D721Med (cell line): ENCODE measurements at regions not wholly inside any gene's neighbourhood (a gene's known extent, or its start where the extent isn't known, plus 50 kb on each side); places are given as distances from the start of the nearest gene placed in this dataset.
"Not testable (repeated sequence)": the region's sequence is repeated elsewhere in the genome, so short reads cannot be mapped to it uniquely, and the experiment has no call there.

Experiments used
- DNase-seq: peaks from one replicate; pipeline ENCODE4 v3.0.0; 2011; ENCODE audit warnings: low spot score; ENCODE audit not compliant: insufficient read length
- FAIRE-seq: peaks from 2 replicates; lab custom pipeline; 2011; peaks lifted over from hg19 to GRCh38; lab: Jason Lieb, UNC
- TF ChIP-seq, protein P1 (sequence below): IDR thresholded peaks from 2 replicates; pipeline ENCODE4 v1.5.1; 2012; ENCODE audit warnings: mild to moderate bottlenecking, control low read depth; ENCODE audit not compliant: insufficient read depth; ENCODE audit errors: missing control alignments

DNA sequence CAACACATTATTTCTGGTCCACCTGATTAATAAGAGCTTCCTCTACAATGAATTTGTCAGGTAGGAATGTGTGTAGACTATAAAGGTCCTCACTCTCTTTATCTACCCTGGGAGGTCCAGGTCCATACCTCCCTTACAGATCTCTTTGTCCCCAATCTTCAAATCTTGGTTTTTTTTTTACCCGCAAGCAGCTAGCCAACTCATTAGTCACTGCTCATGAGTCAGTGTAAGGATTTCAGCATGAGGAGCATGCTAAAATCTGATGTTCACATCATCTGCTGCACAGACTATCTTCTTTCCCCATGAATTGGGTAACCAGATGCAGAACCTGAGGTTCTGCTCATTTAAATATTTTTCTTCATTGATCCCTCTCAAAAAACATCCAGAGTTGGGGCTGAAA, 397.0 kb upstream of the ISX start:
- DNase-seq (no peak), FAIRE-seq (no peak)
- TF ChIP-seq, protein P1, sequence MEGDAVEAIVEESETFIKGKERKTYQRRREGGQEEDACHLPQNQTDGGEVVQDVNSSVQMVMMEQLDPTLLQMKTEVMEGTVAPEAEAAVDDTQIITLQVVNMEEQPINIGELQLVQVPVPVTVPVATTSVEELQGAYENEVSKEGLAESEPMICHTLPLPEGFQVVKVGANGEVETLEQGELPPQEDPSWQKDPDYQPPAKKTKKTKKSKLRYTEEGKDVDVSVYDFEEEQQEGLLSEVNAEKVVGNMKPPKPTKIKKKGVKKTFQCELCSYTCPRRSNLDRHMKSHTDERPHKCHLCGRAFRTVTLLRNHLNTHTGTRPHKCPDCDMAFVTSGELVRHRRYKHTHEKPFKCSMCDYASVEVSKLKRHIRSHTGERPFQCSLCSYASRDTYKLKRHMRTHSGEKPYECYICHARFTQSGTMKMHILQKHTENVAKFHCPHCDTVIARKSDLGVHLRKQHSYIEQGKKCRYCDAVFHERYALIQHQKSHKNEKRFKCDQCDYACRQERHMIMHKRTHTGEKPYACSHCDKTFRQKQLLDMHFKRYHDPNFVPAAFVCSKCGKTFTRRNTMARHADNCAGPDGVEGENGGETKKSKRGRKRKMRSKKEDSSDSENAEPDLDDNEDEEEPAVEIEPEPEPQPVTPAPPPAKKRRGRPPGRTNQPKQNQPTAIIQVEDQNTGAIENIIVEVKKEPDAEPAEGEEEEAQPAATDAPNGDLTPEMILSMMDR, result no peak

DNA sequence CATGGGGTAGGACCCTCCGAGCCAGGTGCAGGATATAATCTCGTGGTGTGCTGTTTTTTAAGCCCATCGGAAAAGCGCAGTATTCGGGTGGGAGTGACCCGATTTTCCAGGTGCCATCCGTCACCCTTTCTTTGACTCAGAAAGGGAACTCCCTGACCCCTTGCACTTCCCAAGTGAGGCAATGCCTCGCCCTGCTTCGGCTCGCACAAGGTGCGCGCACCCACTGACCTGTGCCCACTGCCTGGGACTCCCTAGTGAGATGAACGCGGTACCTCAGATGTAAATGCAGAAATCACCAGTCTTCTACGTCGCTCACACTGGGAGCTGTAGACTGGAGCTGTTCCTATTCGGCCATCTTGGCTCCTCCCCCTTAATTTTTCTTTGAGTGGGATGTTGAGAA, 382.9 kb upstream of the ISX start:
- FAIRE-seq, DNase-seq: not testable (repeated sequence)

DNA sequence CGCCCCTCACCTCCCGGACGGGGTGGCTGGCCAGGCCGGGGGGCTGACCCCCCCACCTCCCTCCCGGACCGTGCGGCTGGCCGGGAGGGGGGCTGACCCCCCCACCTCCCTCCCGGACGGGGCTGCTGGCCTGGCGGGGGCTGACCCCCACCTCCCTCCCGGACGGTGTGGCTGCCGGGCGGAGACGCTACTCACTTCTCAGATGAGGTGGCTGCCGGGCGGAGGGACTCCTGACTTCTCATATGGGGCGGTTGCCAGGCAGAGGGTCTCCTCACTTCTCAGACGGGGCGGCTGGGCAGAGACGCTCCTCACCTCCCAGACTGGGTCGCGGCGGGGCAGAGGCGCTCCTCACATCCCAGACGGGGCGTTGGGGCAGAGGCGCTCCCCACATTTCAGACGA, 381.7 kb upstream of the ISX start:
- not testable (repeated sequence) for DNase-seq, FAIRE-seq

DNA sequence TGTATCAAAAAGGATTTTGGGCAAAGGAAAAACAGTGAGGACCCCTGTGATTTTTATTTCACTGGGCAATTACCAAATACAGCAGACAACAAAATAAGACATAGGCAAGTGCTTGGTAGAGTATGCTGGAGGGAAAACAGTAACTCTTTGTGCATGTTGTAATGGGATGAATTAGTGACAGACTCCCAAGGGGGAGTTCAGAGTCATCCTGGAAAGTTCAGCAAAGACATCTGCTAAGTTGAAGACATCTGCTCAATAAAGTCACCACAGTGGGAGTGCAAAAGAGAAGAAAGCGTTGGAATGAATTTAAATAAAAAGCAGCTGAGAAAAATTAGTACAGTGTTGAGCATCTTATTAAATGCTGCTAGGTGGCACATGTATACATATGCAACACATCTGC, 378.8 kb upstream of the ISX start:
- TF ChIP-seq, protein P1, result no peak
- DNase-seq (no peak), FAIRE-seq (no peak)

DNA sequence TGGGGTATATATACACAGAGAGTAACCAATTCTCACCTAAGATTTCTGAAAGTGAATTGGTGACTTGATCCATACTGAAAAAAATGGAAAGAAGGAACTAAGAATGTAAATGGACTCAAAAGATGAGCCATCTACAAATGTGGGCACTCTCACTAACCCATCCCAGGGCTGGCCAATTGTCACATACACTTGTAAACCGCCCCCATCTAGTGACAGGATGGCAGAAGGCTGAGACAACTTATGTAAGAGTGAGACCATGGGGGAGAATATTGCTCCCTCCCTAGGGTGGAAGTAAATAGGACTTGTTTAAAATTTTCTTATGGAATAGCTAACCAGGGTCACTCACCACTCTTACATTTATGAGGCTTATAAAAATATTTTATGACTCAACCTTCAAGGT, 377.1 kb upstream of the ISX start:
- FAIRE-seq, result no peak

GRCh38 chr22:34696557-34696956, 369.4 kb upstream of the ISX start:
- no peak for FAIRE-seq
- TF ChIP-seq, protein P1, result no peak
- no peak for DNase-seq

More for the DNA sequence above, 377.1 kb upstream of the ISX start:
- TF ChIP-seq, protein P1, result no peak
- no peak for DNase-seq

GRCh38 chr22:34702279-34702678, 363.7 kb upstream of the ISX start:
- TF ChIP-seq, protein P1, result no peak
- DNase-seq (no peak), FAIRE-seq (no peak)

DNA sequence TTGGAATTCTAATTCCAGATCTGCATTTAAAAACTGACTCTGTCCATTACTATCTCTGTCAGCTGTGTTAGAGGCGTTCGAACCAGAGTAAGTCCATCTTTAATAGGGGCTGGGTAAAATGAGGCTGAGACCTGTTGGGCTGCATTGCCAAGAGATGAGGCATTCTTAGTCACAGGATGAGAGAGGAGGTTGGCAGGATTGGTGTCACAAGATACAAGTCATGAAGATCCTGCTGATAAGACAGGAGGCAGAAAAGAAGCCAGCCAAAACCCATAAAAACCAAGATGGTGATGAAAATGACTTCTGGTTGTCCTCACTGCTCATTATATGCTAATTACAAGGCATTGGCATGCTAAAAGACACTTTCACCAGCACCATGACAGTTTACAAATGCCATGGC, 356.3 kb upstream of the ISX start:
- FAIRE-seq (no peak), DNase-seq (no peak)
- TF ChIP-seq, protein P1, result no peak
